Transverse colon (tissue), 4 donors: ENCODE measurements at regions not wholly inside any gene's neighbourhood (a gene's known extent, or its start where the extent isn't known, plus 50 kb on each side); places are given as distances from the start of the nearest gene placed in this dataset.

Experiments used
- EP300 ChIP-seq: sonication (generic); formaldehyde crosslinking; IDR thresholded peaks from one replicate; pipeline ENCODE4 v1.6.1; 2017; ENCODE audit warnings: antibody characterized with exemption, low read depth
- POLR2A ChIP-seq: fragments of 450-650 bp; IDR thresholded peaks from one replicate; pipeline ENCODE4 v1.6.1; 2016; ENCODE audit warnings: antibody characterized with exemption, mild to moderate bottlenecking, moderate library complexity
- POLR2AphosphoS5 ChIP-seq, 3 donors: sonication (generic); formaldehyde crosslinking; IDR thresholded peaks; one replicate each; pipeline ENCODE4 v1.6.1; 2016; ENCODE audit warnings: antibody characterized with exemption in 3 of 3
- TF ChIP-seq, protein P1 (sequence below), 5 experiments: fragments of 200-600 bp in 3 of 5; fragments of 450-650 bp in 2 of 5; sonication (generic) in 3 of 5; IDR thresholded peaks; 1 replicate in 2 of 5; 2 replicates in 3 of 5; pipeline ENCODE4 v1.5.1; 2016 to 2017; ENCODE audit warnings: antibody characterized with exemption in 5 of 5, inconsistent platforms in 3 of 5, mild to moderate bottlenecking in 2 of 5, moderate library complexity in 1 of 5

DNA sequence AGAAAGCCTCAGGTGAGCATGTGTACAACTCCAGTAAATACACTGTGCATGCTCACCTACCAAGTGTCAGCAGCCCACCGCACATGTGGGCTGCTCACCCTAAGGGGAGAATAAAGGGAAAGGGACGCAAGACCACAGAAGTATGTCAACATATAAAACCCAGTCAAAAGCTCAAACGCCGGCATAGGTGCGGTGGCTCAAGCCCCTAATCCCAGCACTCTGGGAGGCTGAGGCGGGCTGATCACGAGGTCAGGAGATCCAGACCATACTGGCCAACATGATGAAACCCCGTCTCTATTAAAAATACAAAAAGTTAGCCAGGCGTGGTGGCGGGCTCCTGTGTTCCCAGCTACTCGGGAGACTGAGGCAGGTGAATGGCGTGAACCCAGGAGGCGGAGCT is 732.1 kb downstream of the ZPLD1 start:
- TF ChIP-seq, protein P1, sequence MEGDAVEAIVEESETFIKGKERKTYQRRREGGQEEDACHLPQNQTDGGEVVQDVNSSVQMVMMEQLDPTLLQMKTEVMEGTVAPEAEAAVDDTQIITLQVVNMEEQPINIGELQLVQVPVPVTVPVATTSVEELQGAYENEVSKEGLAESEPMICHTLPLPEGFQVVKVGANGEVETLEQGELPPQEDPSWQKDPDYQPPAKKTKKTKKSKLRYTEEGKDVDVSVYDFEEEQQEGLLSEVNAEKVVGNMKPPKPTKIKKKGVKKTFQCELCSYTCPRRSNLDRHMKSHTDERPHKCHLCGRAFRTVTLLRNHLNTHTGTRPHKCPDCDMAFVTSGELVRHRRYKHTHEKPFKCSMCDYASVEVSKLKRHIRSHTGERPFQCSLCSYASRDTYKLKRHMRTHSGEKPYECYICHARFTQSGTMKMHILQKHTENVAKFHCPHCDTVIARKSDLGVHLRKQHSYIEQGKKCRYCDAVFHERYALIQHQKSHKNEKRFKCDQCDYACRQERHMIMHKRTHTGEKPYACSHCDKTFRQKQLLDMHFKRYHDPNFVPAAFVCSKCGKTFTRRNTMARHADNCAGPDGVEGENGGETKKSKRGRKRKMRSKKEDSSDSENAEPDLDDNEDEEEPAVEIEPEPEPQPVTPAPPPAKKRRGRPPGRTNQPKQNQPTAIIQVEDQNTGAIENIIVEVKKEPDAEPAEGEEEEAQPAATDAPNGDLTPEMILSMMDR (IDR thresholded peaks at IDR 0.05) = no peak
- TF ChIP-seq EP300 = no peak
- no peak for TF ChIP-seq POLR2AphosphoS5 (IDR thresholded peaks at IDR 0.05)
- no peak for TF ChIP-seq POLR2A
